CD4-positive, alpha-beta T cell treated with Interleukin-4 for 1 hour (primary cell): ENCODE measurements at regions not wholly inside any gene's neighbourhood (a gene's known extent, or its start where the extent isn't known, plus 50 kb on each side); places are given as distances from the start of the nearest gene placed in this dataset.
"Not testable (repeated sequence)": the region's sequence is repeated elsewhere in the genome, so short reads cannot be mapped to it uniquely, and the experiment has no call there.

Experiments used
- DNase-seq, 2 donors: peaks; one replicate each; pipeline ENCODE4 v3.0.0-alpha.2; 2020 to 2022

DNA sequence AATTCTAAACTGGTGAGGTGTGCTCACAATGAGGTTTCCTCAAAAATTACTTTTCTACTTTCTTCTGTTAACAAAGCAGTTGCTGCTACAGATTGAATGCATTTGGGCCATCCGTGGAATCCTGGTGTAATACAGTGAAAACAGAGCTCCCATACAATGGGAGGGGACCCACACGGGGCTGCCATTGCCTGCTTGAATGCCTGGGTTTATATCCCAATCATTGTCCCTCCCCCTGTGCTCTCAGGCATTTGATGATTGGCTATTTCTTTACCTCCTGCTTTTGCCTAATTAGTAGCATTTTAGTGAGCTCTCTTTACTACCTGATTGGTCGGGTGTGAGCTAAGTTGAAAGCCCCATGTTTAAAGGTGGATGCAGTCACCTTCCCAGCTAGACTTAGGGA, 52.9 kb upstream of the CSF1 start:
- DNase-seq = not testable (repeated sequence)

DNA sequence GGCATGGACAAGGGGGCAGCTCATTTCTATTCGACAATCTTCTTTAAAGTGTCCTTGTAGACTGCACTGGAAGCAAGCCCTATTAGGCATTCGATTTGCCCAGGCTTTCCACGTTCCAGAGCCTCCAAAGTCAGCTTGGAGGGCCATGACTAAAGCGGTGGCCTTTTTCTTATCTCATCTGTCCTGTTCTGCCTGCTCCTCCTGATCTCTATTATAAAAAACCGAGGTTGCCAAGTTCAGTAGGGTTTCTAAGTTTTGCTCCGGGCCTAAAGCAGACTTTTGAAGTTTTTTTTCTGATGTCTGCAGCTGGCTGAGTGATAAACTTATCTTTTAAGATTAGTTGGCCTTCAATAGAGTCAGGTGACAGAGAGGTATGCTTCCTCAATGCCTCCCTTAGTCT, 54.7 kb upstream of the CSF1 start:
- not testable (repeated sequence) for DNase-seq

DNA sequence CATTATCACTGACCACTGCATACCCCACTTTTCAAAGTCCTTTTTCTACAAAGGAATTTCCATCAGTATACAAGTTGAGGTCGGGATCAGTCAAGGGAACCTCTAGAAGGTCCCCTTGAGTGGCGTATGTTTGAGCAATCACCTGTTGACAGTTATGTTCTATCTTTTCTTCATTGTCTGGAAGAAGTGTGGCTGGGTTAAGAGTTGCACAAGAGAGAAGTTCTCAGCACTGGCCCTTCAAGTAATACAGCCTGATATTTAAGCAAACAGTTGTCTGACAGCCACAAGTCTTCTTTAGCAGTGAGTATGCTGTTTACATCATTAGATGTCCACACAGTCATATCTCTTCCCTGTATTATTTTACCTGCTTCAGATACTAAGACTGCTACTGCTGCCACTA, 56.7 kb upstream of the CSF1 start:
- DNase-seq = not testable (repeated sequence)

DNA sequence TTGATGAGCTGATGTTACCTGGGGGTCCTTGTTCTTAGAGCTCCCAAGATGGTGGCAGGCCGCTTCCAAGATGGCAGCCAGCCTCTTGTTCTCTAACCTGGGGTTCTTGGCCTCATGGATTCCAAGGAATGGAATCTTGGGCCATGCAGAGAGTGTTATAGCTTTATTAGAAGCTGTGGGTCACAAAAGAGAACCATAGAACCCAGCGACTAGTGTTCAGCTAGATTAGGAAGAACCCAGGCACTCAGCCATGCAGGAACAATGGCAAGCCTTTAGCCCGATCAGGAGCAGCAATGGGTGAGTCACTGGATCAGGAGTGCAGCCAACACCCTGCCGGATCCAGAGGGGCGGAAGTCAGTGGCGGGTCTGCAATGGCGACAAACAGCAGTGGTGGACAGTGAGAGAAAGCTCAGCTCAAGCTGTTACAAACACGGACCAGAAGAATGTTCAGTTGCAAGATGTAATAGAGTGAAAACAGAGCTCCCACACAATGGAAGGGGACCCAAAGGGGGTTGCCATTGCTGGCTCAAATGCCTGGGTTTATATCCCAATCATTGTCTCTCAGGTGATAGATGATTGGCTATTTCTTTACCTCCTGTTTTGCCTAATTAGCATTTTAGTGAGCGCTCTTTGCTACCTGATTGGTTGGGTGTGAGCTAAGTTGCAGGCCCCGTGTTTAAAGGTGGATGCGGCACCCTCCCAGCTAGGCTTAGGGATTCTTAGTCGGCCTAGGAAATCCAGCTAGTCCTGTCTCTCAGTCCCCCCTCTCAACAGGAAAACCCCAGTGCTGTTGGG, 58.2 kb upstream of the CSF1 start:
- not testable (repeated sequence) for DNase-seq

DNA sequence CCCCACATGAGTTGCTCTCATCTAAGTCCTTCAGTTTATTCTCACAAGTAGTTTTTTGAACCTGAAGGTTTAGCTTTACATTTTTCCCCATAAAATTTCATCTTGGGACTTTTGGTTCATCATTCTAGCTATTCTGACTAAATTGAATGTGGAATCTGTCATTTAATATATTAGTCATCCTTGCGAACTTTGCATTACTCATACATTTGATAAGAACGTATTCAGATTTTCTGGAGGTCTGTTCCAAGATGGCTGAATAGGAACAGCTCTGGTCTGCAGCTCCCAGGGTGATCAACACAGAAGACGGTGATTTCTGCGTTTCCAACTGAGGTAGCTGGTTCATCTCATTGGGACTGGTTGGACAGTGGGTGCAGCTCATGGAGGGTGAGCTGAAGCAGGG, 59.8 kb upstream of the CSF1 start:
- no peak for DNase-seq

DNA sequence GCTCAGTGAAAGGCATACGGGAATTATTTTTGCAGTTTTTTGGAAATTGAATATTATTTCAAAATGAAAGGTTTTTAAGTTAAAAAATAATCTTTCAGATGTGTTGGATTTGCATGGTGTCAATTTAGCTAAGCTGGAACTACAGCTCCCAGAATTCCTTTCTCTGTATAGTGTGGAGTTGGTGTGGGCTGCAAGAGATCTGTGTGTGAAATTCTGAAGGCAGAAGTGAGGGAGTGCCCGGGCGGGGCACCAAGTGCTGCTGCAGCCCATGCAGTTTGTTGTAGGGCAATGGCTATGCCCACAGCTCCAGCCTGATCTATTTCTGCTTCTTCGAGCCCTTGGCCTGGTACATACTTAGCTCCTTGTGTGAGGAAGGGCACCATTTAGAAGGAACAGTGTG, 60.5 kb upstream of the CSF1 start:
- no peak for DNase-seq

DNA sequence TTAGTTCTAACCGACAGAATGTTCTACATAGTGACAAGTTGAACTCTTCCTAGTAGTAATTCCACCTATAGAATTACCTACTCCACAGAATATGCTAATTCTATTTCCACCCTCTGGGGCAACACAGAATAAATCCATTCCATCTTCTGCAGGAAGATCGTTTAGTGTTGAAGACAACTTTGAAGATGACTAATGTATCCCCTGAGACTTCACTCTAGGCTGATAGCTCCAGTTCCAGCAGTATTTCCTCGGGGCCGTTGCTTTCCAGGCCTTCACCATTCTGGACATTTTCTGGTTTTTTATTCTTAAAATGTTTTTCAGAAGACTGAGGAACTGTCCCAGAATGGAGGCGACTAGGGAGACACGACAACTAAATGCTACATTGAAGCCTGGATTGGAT, 61.0 kb upstream of the CSF1 start:
- DNase-seq = no peak

DNA sequence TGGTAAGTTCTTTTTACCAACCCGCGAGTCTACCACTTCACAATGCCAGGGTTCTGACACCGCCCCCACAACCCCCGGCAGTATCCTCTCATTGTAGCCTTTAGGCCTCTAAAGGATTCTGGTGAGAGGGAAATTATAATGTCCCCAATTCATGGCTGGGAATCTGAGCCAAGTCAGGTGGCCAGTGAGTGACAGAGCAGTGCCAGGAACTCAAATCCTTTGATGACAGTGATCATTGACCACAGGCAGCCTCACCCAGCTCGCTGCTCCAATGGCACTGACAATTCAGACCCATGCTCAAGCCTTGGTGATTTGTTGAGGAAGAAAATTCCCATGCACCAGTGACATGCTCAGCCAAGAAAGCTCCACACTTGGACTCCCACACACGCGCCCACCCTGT, 63.4 kb upstream of the CSF1 start:
- no peak for DNase-seq

DNA sequence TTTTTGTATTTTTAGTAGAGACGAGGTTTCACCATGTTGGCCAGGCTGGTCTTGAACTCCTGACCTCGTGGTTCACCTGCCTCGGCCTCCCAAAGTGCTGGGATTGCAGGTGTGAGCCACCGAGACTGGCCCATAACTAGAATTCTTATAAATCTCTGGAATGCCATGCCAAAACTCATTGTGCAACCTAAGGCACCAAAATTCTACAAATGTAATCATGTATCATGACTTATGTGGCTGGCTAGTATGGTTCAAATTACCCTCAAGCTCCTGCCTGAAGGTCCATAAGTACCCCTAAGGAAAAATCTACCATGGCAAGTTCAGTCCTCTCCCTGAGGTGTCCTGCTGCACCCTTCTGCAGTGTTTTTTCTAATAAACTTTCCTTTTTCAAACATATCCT, 63.8 kb upstream of the CSF1 start:
- no peak for DNase-seq

DNA sequence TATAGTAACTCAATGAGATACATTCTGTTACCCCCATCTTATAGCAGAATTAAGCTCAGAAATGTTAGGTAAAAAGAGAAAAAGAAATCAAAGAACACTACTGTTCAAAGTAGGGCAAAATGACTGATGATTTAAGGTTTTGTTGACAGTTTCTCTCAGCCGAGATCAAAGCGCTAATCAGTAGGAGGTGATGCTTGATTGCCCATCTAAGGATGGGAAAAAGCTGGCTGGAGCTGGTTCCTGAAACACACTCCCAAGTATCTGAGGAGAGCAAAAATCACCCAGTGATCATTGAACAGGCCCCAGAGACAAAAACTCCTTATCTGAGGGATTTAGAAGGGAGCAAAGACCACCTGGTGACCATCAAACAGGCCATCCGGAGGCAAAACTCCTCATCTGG, 64.5 kb upstream of the CSF1 start:
- no peak for DNase-seq

DNA sequence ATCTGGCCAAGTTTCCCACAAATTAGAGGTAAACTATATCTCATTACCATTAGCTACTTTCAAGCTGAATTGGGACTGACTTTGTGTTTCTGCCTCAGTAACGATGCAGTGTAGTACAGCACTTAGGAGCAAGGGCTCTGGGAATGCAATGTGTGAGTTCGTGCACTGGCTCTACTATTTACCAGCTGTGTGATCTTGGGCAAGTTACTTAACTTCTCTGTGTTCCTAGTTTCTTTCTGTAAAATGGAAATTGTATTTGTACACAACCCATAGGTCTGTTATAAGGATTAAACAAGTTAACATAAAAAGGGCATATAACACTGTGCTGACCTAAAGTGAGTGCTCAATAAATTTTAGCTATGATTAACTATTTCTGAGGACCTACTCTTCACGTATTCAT, 65.0 kb upstream of the CSF1 start:
- no peak for DNase-seq

DNA sequence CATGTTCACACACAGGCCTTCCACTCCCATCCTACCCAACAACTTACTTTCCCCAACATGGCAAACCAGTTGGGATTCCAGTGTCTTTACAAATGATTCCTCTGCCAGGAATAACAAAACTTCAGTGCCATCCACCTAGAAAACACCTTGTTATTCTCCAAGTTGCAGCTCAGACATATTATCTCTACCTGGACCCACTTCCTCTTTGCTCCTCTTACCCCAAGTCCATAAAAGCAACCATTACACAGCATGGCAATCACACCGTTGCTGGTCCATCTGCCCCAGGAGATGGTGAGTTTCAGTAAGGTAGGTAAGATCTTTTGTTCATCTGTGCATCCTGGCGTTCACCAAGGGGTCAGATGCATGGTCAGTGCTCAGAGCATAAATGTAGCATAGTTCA, 66.0 kb upstream of the CSF1 start:
- no peak for DNase-seq

DNA sequence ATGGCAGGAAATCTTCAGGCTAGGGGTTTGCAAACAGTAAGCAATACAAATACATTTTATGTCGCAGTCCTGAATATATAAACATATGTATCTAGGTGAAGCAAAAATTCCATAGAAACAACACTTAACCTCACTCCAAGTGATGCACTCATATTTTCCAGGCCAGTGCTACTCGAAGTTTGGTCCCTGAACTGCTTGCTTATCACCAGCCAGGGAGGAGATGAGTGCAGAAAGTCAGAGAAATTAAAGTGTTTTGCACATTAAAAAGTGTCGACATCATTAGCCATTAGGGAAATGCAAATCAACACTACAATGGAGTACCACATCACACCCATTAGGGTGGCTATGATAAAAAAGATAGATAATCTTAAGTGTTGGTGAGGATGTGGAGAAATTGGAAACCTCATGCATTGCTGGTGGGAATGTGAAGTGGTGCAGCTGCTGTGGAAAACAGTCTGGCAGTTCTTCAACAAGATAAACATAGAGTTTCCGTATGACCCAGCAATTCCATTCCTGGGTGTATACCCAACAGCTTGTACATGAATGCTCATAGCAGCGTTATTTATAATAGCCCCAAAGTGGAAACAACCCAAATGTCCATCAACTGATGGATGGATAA, 70.5 kb upstream of the CSF1 start:
- DNase-seq = no peak

DNA sequence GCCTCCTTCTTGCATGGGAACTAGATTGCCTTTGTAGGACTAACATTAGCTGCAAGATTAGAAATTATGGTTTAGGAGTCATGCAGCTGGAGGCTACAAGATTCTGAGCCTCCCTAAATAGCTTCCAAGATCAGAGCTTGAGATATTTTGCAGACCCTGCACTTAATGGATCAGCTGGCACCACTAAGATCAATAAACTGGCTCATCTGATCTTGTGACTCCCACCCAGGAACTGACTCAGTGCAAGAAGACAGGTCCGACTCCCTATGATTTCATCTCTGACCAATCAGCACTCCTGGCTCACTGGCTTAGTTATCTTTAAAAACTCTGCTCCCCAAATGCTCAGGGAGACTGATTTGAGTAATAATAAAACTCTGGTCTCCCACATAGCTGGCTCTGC, 71.4 kb upstream of the CSF1 start:
- not testable (repeated sequence) for DNase-seq

DNA sequence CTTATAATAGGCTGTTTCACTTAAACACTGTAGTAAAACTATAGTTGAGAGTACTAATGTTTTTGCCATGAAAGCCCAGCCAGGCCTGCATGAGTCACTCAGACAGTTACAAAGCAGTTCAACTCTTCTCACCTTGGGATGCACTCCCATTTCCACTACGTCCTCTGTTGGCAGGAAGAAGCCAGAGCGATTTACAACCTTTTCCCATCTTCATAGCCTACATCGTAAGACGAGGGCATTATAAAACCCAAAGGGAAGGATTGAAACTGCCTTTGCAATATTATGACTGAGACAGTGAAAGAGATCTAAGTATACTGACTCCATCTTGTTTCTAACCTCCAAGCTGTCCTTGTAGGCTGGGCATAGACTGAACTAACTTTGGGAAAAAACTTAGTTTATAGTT, 71.8 kb upstream of the CSF1 start:
- DNase-seq = no peak

DNA sequence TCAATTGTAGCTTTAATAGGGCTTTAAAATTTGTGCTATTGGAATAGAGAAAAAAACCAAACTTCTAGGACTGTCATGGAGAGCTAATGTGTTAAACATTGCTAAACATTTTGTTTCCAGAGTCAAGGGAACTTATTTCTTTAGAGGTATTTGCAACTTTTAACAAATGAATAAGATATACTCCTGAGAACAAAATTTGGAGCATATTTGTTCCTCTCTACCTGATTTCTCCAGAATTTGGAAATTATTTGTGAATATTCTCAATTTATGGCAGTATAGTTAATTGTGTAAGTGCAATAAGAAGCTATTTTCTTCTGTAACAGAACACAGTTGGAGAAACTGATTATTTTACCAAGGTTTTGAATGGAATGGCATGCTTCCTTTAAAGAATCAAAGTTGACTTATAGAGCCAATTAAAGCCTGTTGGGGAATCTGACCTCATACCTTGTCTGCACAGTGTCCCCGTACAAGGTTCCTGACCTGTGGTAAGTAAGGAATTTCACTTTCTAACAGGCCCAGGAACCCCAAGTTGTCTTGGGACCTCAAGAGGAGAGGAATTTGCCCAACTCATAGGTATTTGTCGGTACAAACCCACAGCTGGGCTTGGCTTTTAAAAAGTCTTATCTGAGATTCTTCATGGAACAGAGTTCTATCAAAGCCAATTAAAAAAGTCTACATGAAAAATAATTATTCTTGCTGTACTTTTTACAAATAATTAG, 72.6 kb upstream of the CSF1 start:
- DNase-seq = no peak

DNA sequence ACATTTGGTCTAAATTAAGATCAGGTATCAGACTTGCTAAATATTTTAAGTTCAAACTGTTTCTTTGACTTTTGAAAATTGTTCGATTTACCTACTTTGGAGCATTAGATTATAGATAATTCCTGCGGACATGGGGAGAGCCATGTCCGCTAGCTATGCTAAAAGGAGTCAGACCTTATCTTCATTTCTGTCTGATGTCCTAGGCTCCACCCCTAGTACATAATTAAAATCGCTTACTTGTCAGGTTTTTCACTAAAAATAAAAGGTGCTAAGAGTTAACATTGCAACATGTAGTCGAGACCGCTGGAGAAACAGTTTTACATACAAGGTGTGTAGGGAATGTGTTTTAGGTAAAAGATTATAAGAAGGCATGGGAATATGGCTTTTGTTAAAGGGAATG, 71.9 kb upstream of the EPS8L3 start:
- DNase-seq = not testable (repeated sequence)

DNA sequence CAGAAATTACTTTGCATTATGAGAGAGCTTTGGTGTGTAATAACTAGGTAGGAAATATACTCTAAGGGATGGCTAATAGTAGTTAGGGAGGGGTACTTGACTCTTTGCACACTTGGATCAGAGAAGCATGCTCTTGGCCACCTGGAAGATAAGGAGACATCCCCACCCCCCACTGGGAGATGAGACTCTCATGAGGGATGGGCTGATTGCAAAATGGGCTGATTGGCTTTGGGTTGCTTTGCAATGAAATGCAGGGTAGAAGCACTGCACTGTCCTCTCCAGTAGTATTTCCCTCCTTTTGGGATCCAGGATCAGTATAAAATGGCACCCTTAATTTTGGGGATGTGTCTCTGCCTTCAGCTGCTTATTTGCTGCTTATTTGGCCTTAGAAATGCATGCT, 71.2 kb upstream of the EPS8L3 start:
- DNase-seq = no peak

DNA sequence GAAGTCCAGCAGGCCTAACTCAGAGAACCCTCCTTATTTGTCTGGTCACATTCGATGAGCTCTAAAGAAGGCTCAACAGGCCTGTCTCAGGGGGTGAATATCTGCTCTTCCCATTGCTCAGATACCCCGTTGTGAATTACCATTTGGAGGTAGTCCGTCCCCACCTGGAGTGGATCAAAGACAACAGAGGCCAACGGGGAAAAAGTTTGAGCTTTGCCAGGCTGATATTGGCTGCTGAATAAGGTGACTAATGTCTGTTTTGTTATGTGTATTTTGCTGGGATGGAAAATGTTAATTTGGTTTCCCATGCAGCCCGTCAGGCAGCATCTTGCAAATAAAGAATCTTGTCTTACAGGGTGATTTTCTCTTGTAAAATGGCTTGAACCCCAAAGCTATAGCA, 69.2 kb upstream of the EPS8L3 start:
- no peak for DNase-seq

DNA sequence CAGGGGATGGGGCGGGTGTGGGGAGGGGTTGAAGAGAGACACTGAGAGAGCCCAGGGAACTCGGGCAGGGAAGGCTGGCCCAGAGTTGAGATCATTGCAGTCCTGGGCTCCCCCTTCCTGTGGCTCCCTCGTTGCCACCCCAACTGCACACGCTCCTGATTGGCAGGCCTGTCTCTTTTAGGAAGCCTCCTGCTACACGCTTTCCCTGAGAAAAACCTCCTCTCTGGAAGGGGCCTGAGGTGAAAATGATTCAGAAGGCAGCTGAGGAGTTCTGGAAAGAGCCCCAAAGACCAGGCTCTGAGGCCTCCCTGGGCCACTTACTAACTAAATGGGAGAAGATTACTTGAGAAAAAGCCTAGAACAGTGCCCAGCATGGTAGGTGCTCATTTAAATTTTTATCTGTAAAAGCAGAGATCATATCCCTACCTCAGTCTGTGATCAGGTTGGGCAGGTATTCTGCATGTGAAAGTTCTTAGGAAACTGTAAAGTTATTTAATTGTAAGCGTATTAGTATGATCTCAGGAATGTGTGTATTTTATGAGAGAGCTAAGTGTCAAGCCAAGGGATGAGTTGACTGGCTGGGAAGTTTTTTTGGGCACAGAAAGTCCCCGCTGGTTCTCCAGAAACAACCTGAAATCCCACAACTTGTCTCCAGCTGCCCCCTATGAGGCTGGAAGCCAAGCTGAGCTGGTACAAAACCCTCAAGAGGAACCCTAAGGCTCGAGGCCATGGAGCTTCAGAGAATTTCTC, 65.2 kb upstream of the EPS8L3 start:
- DNase-seq = no peak

DNA sequence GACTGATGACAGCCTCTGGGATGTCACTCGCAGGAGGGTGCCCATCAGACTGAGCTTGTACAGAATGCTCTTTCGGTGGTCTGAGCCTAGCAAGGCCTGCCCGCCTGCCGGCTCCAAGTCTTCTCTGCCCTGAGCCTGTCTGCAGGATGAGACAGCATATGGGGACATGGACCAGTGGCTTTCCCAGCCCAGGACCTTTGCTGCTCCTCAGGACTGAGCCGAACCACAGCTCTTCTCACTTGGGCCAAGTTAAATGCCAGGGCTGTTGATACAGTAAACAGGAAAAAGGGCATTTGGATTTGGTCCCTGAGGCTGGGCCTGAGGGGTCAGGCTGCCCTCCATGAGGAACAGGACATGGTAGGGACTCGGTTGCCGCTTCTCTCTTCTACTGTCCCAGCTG, 64.3 kb upstream of the EPS8L3 start:
- DNase-seq = no peak

DNA sequence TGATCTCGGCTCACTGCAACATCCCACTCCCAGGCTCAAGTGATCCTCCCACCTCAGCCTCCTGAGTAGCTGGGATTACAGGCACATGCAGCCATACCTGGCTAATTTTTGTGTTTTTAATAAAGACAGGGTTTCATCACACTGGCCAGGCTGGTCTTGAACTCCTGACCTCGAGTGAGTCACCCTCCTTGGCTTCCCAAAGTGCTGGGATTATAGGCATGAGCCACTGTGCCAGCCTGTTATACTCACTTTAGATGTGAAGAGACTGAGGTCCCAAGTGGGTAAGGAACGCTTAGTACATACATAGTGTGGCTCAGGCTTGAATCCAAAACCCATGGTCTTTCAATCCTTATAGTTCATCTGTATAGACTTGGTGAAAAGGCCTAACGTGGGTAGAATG, 63.7 kb upstream of the EPS8L3 start:
- no peak for DNase-seq

DNA sequence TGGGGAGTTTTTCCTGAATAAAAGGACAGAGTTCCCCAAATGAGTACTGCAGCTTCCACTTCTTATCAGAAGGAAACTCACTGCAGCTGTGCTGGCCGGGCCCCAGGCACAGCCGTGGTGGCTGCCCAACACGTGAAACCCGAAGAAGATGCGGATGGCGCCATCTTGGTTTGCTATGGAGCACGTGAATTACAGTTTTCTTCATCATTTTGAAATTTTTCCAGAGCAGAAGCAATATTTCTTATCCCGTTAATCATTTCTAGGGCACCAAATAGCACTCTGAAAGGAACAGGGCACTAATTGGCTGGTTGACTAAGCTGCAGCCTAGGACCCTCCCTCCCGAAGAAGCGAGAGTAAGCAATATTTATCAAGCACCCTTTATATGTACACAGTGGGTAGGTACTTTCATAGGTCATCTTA, 63.2 kb upstream of the EPS8L3 start:
- DNase-seq = no peak

DNA sequence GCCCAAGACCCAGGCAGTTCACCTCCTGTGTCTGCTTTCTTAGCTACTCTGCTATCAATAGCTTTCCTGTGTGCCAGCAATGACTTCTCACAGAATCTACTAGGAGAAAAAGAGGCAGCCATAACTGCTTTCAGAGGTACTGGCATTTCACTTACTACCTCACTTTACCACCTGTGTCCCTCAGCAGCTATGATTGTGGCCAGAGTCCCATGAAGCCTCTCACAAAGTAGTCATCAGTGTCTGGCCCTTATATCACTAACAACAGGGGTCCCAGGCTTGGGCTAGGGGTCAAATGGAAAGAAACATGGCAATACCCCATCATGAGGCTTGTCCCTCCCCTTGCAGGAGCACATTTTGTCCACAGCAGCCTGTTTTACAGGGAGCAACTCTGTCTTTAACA, 62.7 kb upstream of the EPS8L3 start:
- DNase-seq = no peak
